MM.1S (cell line): ENCODE measurements at regions not wholly inside any gene's neighbourhood (a gene's known extent, or its start where the extent isn't known, plus 50 kb on each side); places are given as distances from the start of the nearest gene placed in this dataset.

Experiments used
- DNase-seq: peaks from one replicate; pipeline ENCODE4 v3.0.0-alpha.2; 2015
- H2AFZ ChIP-seq: fragments of 300-600 bp; sonication (generic); 2 replicates; pipeline ENCODE4 v1.6.0; 2016; ENCODE audit warnings: antibody characterized with exemption, low read length
- H3F3A ChIP-seq: fragments of 300-600 bp; sonication (generic); 2 replicates; pipeline ENCODE4 v1.6.1; 2016; ENCODE audit warnings: mild to moderate bottlenecking, antibody characterized with exemption, low read length, moderate library complexity, mixed read lengths; ENCODE audit not compliant: insufficient read depth
- H3K27ac ChIP-seq: fragments of 300-600 bp; sonication (generic); 2 replicates; pipeline ENCODE4 v1.5.1; 2016; ENCODE audit warnings: mild to moderate bottlenecking, low read length
- H3K27me3 ChIP-seq: fragments of 300-600 bp; sonication (generic); replicated peaks from 2 replicates; pipeline ENCODE4 v1.6.0; 2016; ENCODE audit warnings: low read length; ENCODE audit not compliant: insufficient read depth
- H3K36me3 ChIP-seq: fragments of 300-600 bp; sonication (generic); replicated peaks from 2 replicates; pipeline ENCODE4 v1.6.1; 2016; ENCODE audit warnings: mild to moderate bottlenecking, low read length, mixed read lengths; ENCODE audit not compliant: insufficient read depth
- H3K4me1 ChIP-seq: fragments of 300-600 bp; sonication (generic); 2 replicates; pipeline ENCODE4 v1.6.1; 2016; ENCODE audit warnings: low read length, mixed read lengths
- H3K4me2 ChIP-seq: fragments of 300-600 bp; sonication (generic); 2 replicates; pipeline ENCODE4 v1.6.0; 2016; ENCODE audit warnings: low read depth, low read length
- H3K4me3 ChIP-seq: fragments of 300-600 bp; sonication (generic); 2 replicates; pipeline ENCODE4 v1.5.1; 2016; ENCODE audit warnings: low read length, mixed read lengths
- H3K79me2 ChIP-seq: fragments of 300-600 bp; sonication (generic); 2 replicates; pipeline ENCODE4 v1.6.1; 2016; ENCODE audit warnings: mixed run types, low read length, mixed read lengths
- H3K9ac ChIP-seq: fragments of 300-600 bp; sonication (generic); 2 replicates; pipeline ENCODE4 v1.6.1; 2016; ENCODE audit warnings: low read length, mixed read lengths
- H3K9me2 ChIP-seq: fragments of 300-600 bp; sonication (generic); replicated peaks from 2 replicates; pipeline ENCODE4 v1.6.1; 2016; ENCODE audit warnings: mild to moderate bottlenecking, low read length, mixed read lengths; ENCODE audit not compliant: insufficient read depth
- H3K9me3 ChIP-seq: fragments of 300-600 bp; sonication (generic); replicated peaks from 2 replicates; pipeline ENCODE4 v1.6.1; 2016; ENCODE audit warnings: mild to moderate bottlenecking, low read length, mixed read lengths; ENCODE audit not compliant: insufficient read depth
- H4K20me1 ChIP-seq: fragments of 300-600 bp; sonication (generic); 2 replicates; pipeline ENCODE4 v1.6.1; 2016; ENCODE audit warnings: mild to moderate bottlenecking, low read length, moderate library complexity, mixed read lengths; ENCODE audit not compliant: insufficient read depth
- EZH2 ChIP-seq: fragments of 300-600 bp; sonication (generic); optimal IDR thresholded peaks from 2 replicates; pipeline ENCODE3; 2017; ENCODE audit warnings: low read depth, mild to moderate bottlenecking, antibody characterized with exemption, low read length, mixed read lengths
- EZH2phosphoT487 ChIP-seq: fragments of 300-600 bp; sonication (generic); IDR thresholded peaks from 2 replicates; pipeline ENCODE4 v1.6.1; 2018; ENCODE audit warnings: antibody characterized with exemption, low read length
- TF ChIP-seq, protein P1 (sequence below): fragments of 300-600 bp; sonication (generic); IDR thresholded peaks from 2 replicates; pipeline ENCODE4 v1.5.1; 2016; ENCODE audit warnings: antibody characterized with exemption, low read length, mixed read lengths

- H3K4me2 ChIP-seq = no peak overlapping the region
- no peak for TF ChIP-seq EZH2phosphoT487
- TF ChIP-seq EZH2 = no peak
- TF ChIP-seq, protein P1, sequence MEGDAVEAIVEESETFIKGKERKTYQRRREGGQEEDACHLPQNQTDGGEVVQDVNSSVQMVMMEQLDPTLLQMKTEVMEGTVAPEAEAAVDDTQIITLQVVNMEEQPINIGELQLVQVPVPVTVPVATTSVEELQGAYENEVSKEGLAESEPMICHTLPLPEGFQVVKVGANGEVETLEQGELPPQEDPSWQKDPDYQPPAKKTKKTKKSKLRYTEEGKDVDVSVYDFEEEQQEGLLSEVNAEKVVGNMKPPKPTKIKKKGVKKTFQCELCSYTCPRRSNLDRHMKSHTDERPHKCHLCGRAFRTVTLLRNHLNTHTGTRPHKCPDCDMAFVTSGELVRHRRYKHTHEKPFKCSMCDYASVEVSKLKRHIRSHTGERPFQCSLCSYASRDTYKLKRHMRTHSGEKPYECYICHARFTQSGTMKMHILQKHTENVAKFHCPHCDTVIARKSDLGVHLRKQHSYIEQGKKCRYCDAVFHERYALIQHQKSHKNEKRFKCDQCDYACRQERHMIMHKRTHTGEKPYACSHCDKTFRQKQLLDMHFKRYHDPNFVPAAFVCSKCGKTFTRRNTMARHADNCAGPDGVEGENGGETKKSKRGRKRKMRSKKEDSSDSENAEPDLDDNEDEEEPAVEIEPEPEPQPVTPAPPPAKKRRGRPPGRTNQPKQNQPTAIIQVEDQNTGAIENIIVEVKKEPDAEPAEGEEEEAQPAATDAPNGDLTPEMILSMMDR = no peak
- no peaks in the 10 kb centered on the region for H3K9me3 ChIP-seq
- H3K27me3 ChIP-seq = no peaks in the 10 kb centered on the region
- no peaks in the 10 kb centered on the region for H3K36me3 ChIP-seq
- H3K79me2 ChIP-seq = no peaks in the 10 kb centered on the region
- H3K9me2 ChIP-seq = no peaks in the 10 kb centered on the region
- H3K27ac ChIP-seq = no peak overlapping the region
- H2AFZ ChIP-seq = no peak overlapping the region
- no peak overlapping the region for H3K4me3 ChIP-seq
- H3F3A ChIP-seq = no peaks in the 10 kb centered on the region
- no peaks in the 10 kb centered on the region for H3K4me1 ChIP-seq
- DNase-seq = no peak
- no peak overlapping the region for H3K9ac ChIP-seq
- no peaks in the 10 kb centered on the region for H4K20me1 ChIP-seq
Observed at GRCh38 chr5:56343988-56344387, 110.9 kb upstream of the ANKRD55 start.

GRCh38 chr5:56342616-56343015 lies 109.5 kb upstream of the ANKRD55 start:
- H3K79me2 ChIP-seq = no peaks in the 10 kb centered on the region
- no peaks in the 10 kb centered on the region for H3K27me3 ChIP-seq
- H3K9me2 ChIP-seq = no peaks in the 10 kb centered on the region
- H3K9ac ChIP-seq = no peak overlapping the region
- H3K9me3 ChIP-seq = no peaks in the 10 kb centered on the region
- no peak overlapping the region for H3K4me3 ChIP-seq
- no peaks in the 10 kb centered on the region for H3K4me1 ChIP-seq
- no peak for DNase-seq
- no peak overlapping the region for H3K4me2 ChIP-seq
- no peaks in the 10 kb centered on the region for H3K36me3 ChIP-seq
- H2AFZ ChIP-seq = no peak overlapping the region
- TF ChIP-seq, protein P1 = no peak
- TF ChIP-seq EZH2 (no peak), EZH2phosphoT487 (no peak)
- no peak overlapping the region for H3K27ac ChIP-seq
- no peaks in the 10 kb centered on the region for H3F3A ChIP-seq
- no peaks in the 10 kb centered on the region for H4K20me1 ChIP-seq

- H2AFZ ChIP-seq = no peak overlapping the region
- H4K20me1 ChIP-seq = no peaks in the 10 kb centered on the region
- no peaks in the 10 kb centered on the region for H3K9me2 ChIP-seq
- H3K4me1 ChIP-seq = no peaks in the 10 kb centered on the region
- no peak for DNase-seq
- no peaks in the 10 kb centered on the region for H3K79me2 ChIP-seq
- no peaks in the 10 kb centered on the region for H3K9me3 ChIP-seq
- no peaks in the 10 kb centered on the region for H3K36me3 ChIP-seq
- no peak overlapping the region for H3K4me2 ChIP-seq
- H3K9ac ChIP-seq = no peak overlapping the region
- H3K27me3 ChIP-seq = no peaks in the 10 kb centered on the region
- no peak overlapping the region for H3K4me3 ChIP-seq
- no peaks in the 10 kb centered on the region for H3F3A ChIP-seq
- H3K27ac ChIP-seq = no peak overlapping the region
- TF ChIP-seq EZH2 = no peak
- TF ChIP-seq, protein P1 = no peak
- no peak for TF ChIP-seq EZH2phosphoT487
Observed at GRCh38 chr5:56340196-56340980, 107.3 kb upstream of the ANKRD55 start.
